DOHH2 (cell line): ENCODE measurements at regions not wholly inside any gene's neighbourhood (a gene's known extent, or its start where the extent isn't known, plus 50 kb on each side); places are given as distances from the start of the nearest gene placed in this dataset.

ENCODE experiments used
- H3F3A ChIP-seq: fragments of 200-600 bp; sonication (generic), shearing (Covaris generic); 2 replicates; pipeline ENCODE4 v1.6.0; 2016; ENCODE audit warnings: antibody characterized with exemption, mild to moderate bottlenecking; ENCODE audit not compliant: control insufficient read depth, insufficient read depth
- H3K27ac ChIP-seq: fragments of 200-600 bp; sonication (generic); 2 replicates; pipeline ENCODE4 v1.5.1; 2014; ENCODE audit warnings: low read depth, mild to moderate bottlenecking, low read length, moderate library complexity
- H3K27me3 ChIP-seq: fragments of 200-600 bp; sonication (generic); 2 replicates; pipeline ENCODE4 v1.6.1; 2014; ENCODE audit warnings: mild to moderate bottlenecking, low read length, mixed read lengths; ENCODE audit not compliant: control insufficient read depth
- H3K36me3 ChIP-seq: fragments of 200-600 bp; sonication (generic); 2 replicates; pipeline ENCODE4 v1.6.1; 2014; ENCODE audit warnings: mild to moderate bottlenecking, low read length, moderate library complexity, mixed read lengths; ENCODE audit not compliant: control insufficient read depth
- H3K4me1 ChIP-seq: fragments of 200-600 bp; sonication (generic); 2 replicates; pipeline ENCODE4 v1.6.1; 2014; ENCODE audit warnings: mild to moderate bottlenecking, low read length, mixed read lengths; ENCODE audit not compliant: control insufficient read depth
- H3K4me2 ChIP-seq: fragments of 200-600 bp; sonication (generic); 2 replicates; pipeline ENCODE4 v1.6.0; 2014; ENCODE audit warnings: mild to moderate bottlenecking, low read length, moderate library complexity
- H3K4me3 ChIP-seq: fragments of 200-600 bp; sonication (generic); 2 replicates; pipeline ENCODE4 v1.5.1; 2014; ENCODE audit warnings: mild to moderate bottlenecking, low read length, mixed read lengths
- H3K79me2 ChIP-seq: fragments of 200-600 bp; sonication (generic); 2 replicates; pipeline ENCODE4 v1.6.1; 2014; ENCODE audit warnings: mild to moderate bottlenecking, low read length, mixed read lengths; ENCODE audit not compliant: control insufficient read depth
- H3K9me2 ChIP-seq: fragments of 200-600 bp; sonication (generic); replicated peaks from 2 replicates; pipeline ENCODE4 v1.6.1; 2014; ENCODE audit warnings: mild to moderate bottlenecking, low read length, mixed read lengths; ENCODE audit not compliant: control insufficient read depth
- H3K9me3 ChIP-seq: fragments of 200-600 bp; sonication (generic); 2 replicates; pipeline ENCODE4 v1.6.1; 2014; ENCODE audit warnings: antibody characterized with exemption, low read length, mixed read lengths; ENCODE audit not compliant: control insufficient read depth, insufficient read depth
- H4K20me1 ChIP-seq: fragments of 200-600 bp; sonication (generic); 2 replicates; pipeline ENCODE4 v1.6.0; 2014; ENCODE audit warnings: low read depth, mild to moderate bottlenecking, antibody characterized with exemption, low read length, moderate library complexity; ENCODE audit not compliant: control insufficient read depth, insufficient read depth
- EZH2phosphoT487 ChIP-seq: fragments of 200-600 bp; sonication (generic); IDR thresholded peaks from 2 replicates; pipeline ENCODE4 v1.6.1; 2017; ENCODE audit warnings: borderline replicate concordance, mild to moderate bottlenecking, antibody characterized with exemption, low read length, moderate library complexity, mixed read lengths
- TF ChIP-seq, protein P1 (sequence below): fragments of 200-600 bp; sonication (generic); IDR thresholded peaks from one replicate; pipeline ENCODE4 v1.5.1; 2014; ENCODE audit warnings: antibody characterized with exemption, mild to moderate bottlenecking, low read depth, low read length; ENCODE audit not compliant: poor library complexity, severe bottlenecking

DNA sequence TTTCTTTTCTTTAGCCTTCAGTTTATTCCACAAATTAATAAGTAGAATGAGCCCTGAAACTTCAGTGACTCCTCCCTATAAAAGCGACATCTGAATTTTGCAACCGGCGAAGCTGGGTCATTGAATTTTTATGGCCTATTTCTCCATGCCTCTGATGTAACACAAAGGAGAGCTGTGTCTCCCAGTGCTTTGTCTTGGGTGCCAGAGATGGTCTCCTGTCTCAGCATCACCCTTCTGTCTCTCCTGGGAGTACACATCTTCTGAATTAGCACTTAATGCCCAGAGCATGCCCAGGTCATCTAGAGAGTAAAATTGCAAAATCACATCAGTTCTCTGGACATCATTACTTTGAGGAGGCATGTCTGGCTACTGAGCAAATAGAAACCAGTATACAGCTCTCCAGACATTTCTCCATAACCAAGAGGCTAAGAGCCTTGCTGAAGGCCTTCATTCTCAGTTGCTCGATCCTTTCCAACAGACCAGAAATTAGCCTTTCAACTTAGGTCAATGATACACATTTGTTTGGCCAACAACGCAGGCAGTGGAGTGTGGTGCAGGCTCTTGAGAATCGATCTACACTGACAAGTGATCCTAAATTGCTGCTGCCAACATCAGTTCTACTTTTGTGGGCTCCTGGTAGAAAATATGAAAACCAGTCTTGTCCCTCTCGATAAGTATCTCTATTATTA lies 176.0 kb upstream of the FOXQ1 start:
- Histone ChIP-seq H4K20me1 (no peaks in the 10 kb centered on the region), H3K9me3 (no peaks in the 10 kb centered on the region), H3K36me3 (no peaks in the 10 kb centered on the region), H3F3A (no peaks in the 10 kb centered on the region), H3K9me2 (no peaks in the 10 kb centered on the region), H3K4me1 (no peaks in the 10 kb centered on the region), H3K4me2 (no peak overlapping the region), H3K27ac (no peak overlapping the region), H3K27me3 (no peaks in the 10 kb centered on the region), H3K79me2 (no peaks in the 10 kb centered on the region), H3K4me3 (no peak overlapping the region)
- no peak for TF ChIP-seq EZH2phosphoT487
- TF ChIP-seq, protein P1, sequence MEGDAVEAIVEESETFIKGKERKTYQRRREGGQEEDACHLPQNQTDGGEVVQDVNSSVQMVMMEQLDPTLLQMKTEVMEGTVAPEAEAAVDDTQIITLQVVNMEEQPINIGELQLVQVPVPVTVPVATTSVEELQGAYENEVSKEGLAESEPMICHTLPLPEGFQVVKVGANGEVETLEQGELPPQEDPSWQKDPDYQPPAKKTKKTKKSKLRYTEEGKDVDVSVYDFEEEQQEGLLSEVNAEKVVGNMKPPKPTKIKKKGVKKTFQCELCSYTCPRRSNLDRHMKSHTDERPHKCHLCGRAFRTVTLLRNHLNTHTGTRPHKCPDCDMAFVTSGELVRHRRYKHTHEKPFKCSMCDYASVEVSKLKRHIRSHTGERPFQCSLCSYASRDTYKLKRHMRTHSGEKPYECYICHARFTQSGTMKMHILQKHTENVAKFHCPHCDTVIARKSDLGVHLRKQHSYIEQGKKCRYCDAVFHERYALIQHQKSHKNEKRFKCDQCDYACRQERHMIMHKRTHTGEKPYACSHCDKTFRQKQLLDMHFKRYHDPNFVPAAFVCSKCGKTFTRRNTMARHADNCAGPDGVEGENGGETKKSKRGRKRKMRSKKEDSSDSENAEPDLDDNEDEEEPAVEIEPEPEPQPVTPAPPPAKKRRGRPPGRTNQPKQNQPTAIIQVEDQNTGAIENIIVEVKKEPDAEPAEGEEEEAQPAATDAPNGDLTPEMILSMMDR = no peak

DNA sequence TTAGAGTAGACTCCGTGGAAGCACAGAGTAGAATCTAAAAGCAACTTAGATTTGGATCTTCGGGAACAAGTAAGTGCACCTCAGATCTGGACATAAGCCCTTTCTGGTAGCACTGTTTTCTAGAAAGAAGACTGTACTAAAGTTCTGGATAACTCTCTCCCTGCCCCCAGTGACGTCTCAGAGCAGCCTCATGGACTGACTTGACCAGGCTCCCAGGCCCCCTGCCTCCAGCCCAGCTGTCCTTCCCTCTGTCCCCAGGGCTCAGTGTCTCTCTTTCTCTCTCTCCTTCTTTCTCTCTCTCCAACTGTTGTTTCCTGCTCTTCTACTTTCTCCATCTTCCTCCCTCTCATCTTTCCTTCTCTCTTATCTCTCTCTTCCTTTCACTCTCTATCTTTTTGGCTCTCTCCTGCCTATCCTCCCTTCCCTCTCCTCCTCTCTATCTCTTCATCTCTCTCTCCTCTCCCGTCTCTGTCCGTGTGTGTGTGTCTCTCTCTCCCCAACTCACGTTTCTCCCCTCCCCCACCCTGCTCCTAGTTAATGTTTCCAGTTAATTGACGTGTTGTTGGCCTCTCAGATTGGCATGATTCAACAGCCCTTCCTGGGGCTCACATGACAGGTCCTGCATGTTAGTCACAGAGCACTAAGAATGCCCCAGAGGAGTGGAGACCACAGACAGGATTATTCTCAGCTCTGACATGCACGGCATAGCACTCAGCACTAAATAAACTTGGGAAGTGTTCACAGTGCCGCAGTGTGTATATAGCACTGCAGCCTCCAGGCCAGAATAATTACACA lies 180.4 kb upstream of the FOXQ1 start:
- Histone ChIP-seq H3K27ac (no peak overlapping the region), H3K9me3 (no peaks in the 10 kb centered on the region), H3K4me2 (no peak overlapping the region), H3K27me3 (no peaks in the 10 kb centered on the region), H3K4me3 (no peak overlapping the region), H3K9me2 (no peaks in the 10 kb centered on the region), H3K79me2 (no peaks in the 10 kb centered on the region), H3F3A (no peaks in the 10 kb centered on the region), H3K36me3 (no peaks in the 10 kb centered on the region), H4K20me1 (no peaks in the 10 kb centered on the region), H3K4me1 (no peaks in the 10 kb centered on the region)
- TF ChIP-seq, protein P1 = no peak
- no peak for TF ChIP-seq EZH2phosphoT487

DNA sequence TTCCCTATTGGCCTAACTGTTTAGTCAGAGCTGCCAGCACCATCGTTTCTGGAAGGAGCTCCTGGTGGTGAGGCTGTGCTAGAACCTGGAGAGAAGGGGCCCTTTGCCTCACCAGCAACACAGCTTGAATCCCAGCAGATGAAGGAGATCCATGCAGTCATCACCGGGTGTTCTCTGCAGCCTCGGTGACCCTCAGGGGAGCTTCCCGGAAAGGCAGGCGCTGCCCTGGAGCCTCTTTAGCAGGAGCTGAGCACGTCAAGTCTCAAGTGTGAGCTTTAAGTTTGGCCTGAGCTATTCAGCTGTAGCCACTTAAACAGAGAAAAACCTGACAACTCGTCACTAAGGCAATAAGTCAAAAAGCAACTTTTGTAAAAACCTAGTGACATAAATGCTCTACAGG lies 181.2 kb upstream of the FOXQ1 start:
- no peaks in the 10 kb centered on the region for H3K9me3 ChIP-seq
- H3K27ac ChIP-seq = no peak overlapping the region
- H3K4me3 ChIP-seq = no peak overlapping the region
- H3K36me3 ChIP-seq = no peaks in the 10 kb centered on the region
- no peaks in the 10 kb centered on the region for H3K9me2 ChIP-seq
- no peak overlapping the region for H3K4me2 ChIP-seq
- TF ChIP-seq, protein P1 = no peak
- no peak for TF ChIP-seq EZH2phosphoT487
- H3K79me2 ChIP-seq = no peaks in the 10 kb centered on the region
- no peaks in the 10 kb centered on the region for H3K4me1 ChIP-seq
- H4K20me1 ChIP-seq = no peaks in the 10 kb centered on the region
- H3F3A ChIP-seq = no peaks in the 10 kb centered on the region
- no peaks in the 10 kb centered on the region for H3K27me3 ChIP-seq
